ENCODE measurements at regions not wholly inside any gene's neighbourhood (a gene's known extent, or its start where the extent isn't known, plus 50 kb on each side); places are given as distances from the start of the nearest gene placed in this dataset.
"Not testable (repeated sequence)": the region's sequence is repeated elsewhere in the genome, so short reads cannot be mapped to it uniquely, and the experiment has no call there.

- no peaks in the 10 kb centered on the region for H3K4me1 ChIP-seq (ENCODE audit: insufficient read depth, low read length)
- H3K9me3 ChIP-seq (ENCODE audit: control insufficient read depth, insufficient read depth, low read length), result 0 out of 2 replicates have a peak, but pooled peaks cover 4% of the 10 kb centered on the region
- H3K9ac ChIP-seq (ENCODE audit: low read depth, low read length), result no peak overlapping the region
- H3K36me3 ChIP-seq (ENCODE audit: insufficient read depth, low read length), result no peaks in the 10 kb centered on the region
Observed at GRCh38 chr20:7776148-7776547, 164.1 kb downstream of the HAO1 start.

GRCh38 chr20:7790189-7790588 lies 150.1 kb downstream of the HAO1 start:
- no peaks in the 10 kb centered on the region for H3K36me3 ChIP-seq (ENCODE audit: insufficient read depth, low read length)

GRCh38 chr20:7792150-7792869 lies 147.9 kb downstream of the HAO1 start:
- Histone ChIP-seq H3K9ac (ENCODE audit: low read depth, low read length) (no peak overlapping the region), H3K9me3 (ENCODE audit: control insufficient read depth, insufficient read depth, low read length) (no peaks in the 10 kb centered on the region), H3K4me1 (ENCODE audit: insufficient read depth, low read length) (no peaks in the 10 kb centered on the region), H3K36me3 (ENCODE audit: insufficient read depth, low read length) (no peaks in the 10 kb centered on the region)

More at GRCh38 chr20:7790189-7790588, 150.1 kb downstream of the HAO1 start:
- Histone ChIP-seq H3K4me1 (ENCODE audit: insufficient read depth, low read length) (no peaks in the 10 kb centered on the region), H3K9ac (ENCODE audit: low read depth, low read length) (no peak overlapping the region), H3K9me3 (ENCODE audit: control insufficient read depth, insufficient read depth, low read length) (no peaks in the 10 kb centered on the region)

- Histone ChIP-seq H3K4me1 (ENCODE audit: insufficient read depth, low read length) (no peaks in the 10 kb centered on the region), H3K36me3 (ENCODE audit: insufficient read depth, low read length) (no peaks in the 10 kb centered on the region), H3K9ac (ENCODE audit: low read depth, low read length) (no peak overlapping the region), H3K9me3 (ENCODE audit: control insufficient read depth, insufficient read depth, low read length) (no peaks in the 10 kb centered on the region)
Observed at GRCh38 chr20:7798176-7798575, 142.1 kb downstream of the HAO1 start.

- no peaks in the 10 kb centered on the region for H3K4me1 ChIP-seq (ENCODE audit: insufficient read depth, low read length)
- H3K9ac ChIP-seq (ENCODE audit: low read depth, low read length), result no peak overlapping the region
- no peaks in the 10 kb centered on the region for H3K36me3 ChIP-seq (ENCODE audit: insufficient read depth, low read length)
- H3K9me3 ChIP-seq (ENCODE audit: control insufficient read depth, insufficient read depth, low read length), result no peaks in the 10 kb centered on the region
Observed at GRCh38 chr20:7799862-7800261, 140.4 kb downstream of the HAO1 start.

- not testable (repeated sequence) for H3K9me3 ChIP-seq (ENCODE audit: control insufficient read depth, insufficient read depth, low read length); H3K36me3 ChIP-seq (ENCODE audit: insufficient read depth, low read length); H3K4me1 ChIP-seq (ENCODE audit: insufficient read depth, low read length)
- peak overlapping the region; percentile 45; the same call in 1 of the 2 replicates for H3K9ac ChIP-seq (ENCODE audit: low read depth, low read length)
Observed at GRCh38 chr20:7803411-7804151, 136.7 kb downstream of the HAO1 start.

GRCh38 chr20:7806831-7807230 lies 133.4 kb downstream of the HAO1 start:
- no peaks in the 10 kb centered on the region for H3K36me3 ChIP-seq (ENCODE audit: insufficient read depth, low read length)
- no peaks in the 10 kb centered on the region for H3K4me1 ChIP-seq (ENCODE audit: insufficient read depth, low read length)
- no peak overlapping the region for H3K9ac ChIP-seq (ENCODE audit: low read depth, low read length)
- H3K9me3 ChIP-seq (ENCODE audit: control insufficient read depth, insufficient read depth, low read length), result no peaks in the 10 kb centered on the region

- Histone ChIP-seq H3K9ac (ENCODE audit: low read depth, low read length) (no peak overlapping the region), H3K9me3 (ENCODE audit: control insufficient read depth, insufficient read depth, low read length) (no peaks in the 10 kb centered on the region), H3K4me1 (ENCODE audit: insufficient read depth, low read length) (no peaks in the 10 kb centered on the region), H3K36me3 (ENCODE audit: insufficient read depth, low read length) (no peaks in the 10 kb centered on the region)
Observed at GRCh38 chr20:7817286-7817685, 123.0 kb downstream of the HAO1 start.

GRCh38 chr20:7818477-7818876 lies 121.8 kb downstream of the HAO1 start:
- H3K4me1 ChIP-seq (ENCODE audit: insufficient read depth, low read length), result no peaks in the 10 kb centered on the region
- H3K36me3 ChIP-seq (ENCODE audit: insufficient read depth, low read length), result no peaks in the 10 kb centered on the region
- no peak overlapping the region for H3K9ac ChIP-seq (ENCODE audit: low read depth, low read length)
- H3K9me3 ChIP-seq (ENCODE audit: control insufficient read depth, insufficient read depth, low read length), result no peaks in the 10 kb centered on the region

- H3K9me3 ChIP-seq (ENCODE audit: control insufficient read depth, insufficient read depth, low read length), result no peaks in the 10 kb centered on the region
- H3K36me3 ChIP-seq (ENCODE audit: insufficient read depth, low read length), result no peaks in the 10 kb centered on the region
- H3K9ac ChIP-seq (ENCODE audit: low read depth, low read length), result no peak overlapping the region
- no peaks in the 10 kb centered on the region for H3K4me1 ChIP-seq (ENCODE audit: insufficient read depth, low read length)
Observed at GRCh38 chr20:7820897-7821296, 119.4 kb downstream of the HAO1 start.

- H3K4me1 ChIP-seq (ENCODE audit: insufficient read depth, low read length), result no peaks in the 10 kb centered on the region
- H3K36me3 ChIP-seq (ENCODE audit: insufficient read depth, low read length), result no peaks in the 10 kb centered on the region
- no peak overlapping the region for H3K9ac ChIP-seq (ENCODE audit: low read depth, low read length)
- no peaks in the 10 kb centered on the region for H3K9me3 ChIP-seq (ENCODE audit: control insufficient read depth, insufficient read depth, low read length)
Observed at GRCh38 chr20:7822772-7823171, 117.5 kb downstream of the HAO1 start.

- Histone ChIP-seq H3K36me3 (ENCODE audit: insufficient read depth, low read length) (no peaks in the 10 kb centered on the region), H3K9ac (ENCODE audit: low read depth, low read length) (no peak overlapping the region), H3K9me3 (ENCODE audit: control insufficient read depth, insufficient read depth, low read length) (no peaks in the 10 kb centered on the region), H3K4me1 (ENCODE audit: insufficient read depth, low read length) (no peaks in the 10 kb centered on the region)
Observed at GRCh38 chr20:7828437-7828836, 111.8 kb downstream of the HAO1 start.

- no peak overlapping the region for H3K9ac ChIP-seq (ENCODE audit: low read depth, low read length)
- no peaks in the 10 kb centered on the region for H3K36me3 ChIP-seq (ENCODE audit: insufficient read depth, low read length)
- H3K4me1 ChIP-seq (ENCODE audit: insufficient read depth, low read length), result no peaks in the 10 kb centered on the region
- no peaks in the 10 kb centered on the region; the same call in 1 of the 2 replicates for H3K9me3 ChIP-seq (ENCODE audit: control insufficient read depth, insufficient read depth, low read length)
Observed at GRCh38 chr20:7829031-7829430, 111.2 kb downstream of the HAO1 start.

- H3K4me1 ChIP-seq (ENCODE audit: insufficient read depth, low read length), result no peaks in the 10 kb centered on the region
- no peak overlapping the region for H3K9ac ChIP-seq (ENCODE audit: low read depth, low read length)
- H3K9me3 ChIP-seq (ENCODE audit: control insufficient read depth, insufficient read depth, low read length), result no peaks in the 10 kb centered on the region; the same call in 1 of the 2 replicates
- H3K36me3 ChIP-seq (ENCODE audit: insufficient read depth, low read length), result no peaks in the 10 kb centered on the region
Observed at GRCh38 chr20:7829776-7830175, 110.5 kb downstream of the HAO1 start.
